ENCODE measurements at regions not wholly inside any gene's neighbourhood (a gene's known extent, or its start where the extent isn't known, plus 50 kb on each side); places are given as distances from the start of the nearest gene placed in this dataset.

- no peak overlapping the region for H3K4me3 ChIP-seq (ENCODE audit: low read depth, low read length)
- no peak for DNase-seq (ENCODE audit: low read depth)
- TF ChIP-seq CTCF (IDR thresholded peaks at IDR 0.05; ENCODE audit: low read depth, low read length, missing control alignments), result no peak
Measured at GRCh38 chr6:4521070-4521469, 255.1 kb upstream of the CDYL start.

DNA sequence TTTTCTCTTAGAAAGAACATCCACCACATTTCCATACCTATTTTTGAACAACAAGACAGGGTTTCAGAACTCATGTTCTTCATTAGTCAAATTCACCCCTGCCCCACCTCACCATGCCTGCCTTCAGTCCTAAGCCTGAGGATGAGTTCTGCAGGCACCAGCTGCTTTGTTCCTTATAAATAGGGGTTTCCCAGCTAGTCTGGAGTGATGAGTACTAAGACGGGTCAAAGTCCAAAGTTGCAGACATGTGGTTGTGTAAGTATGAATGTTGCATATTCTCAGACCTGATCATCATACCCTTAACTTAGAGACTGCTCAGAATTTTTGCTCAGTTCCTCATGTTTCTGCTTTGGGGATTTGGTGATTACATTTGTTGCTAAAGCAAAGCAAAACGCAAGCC lies 257.7 kb upstream of the CDYL start:
- no peak overlapping the region for H3K4me3 ChIP-seq (ENCODE audit: low read depth, low read length)
- no peak for DNase-seq (ENCODE audit: low read depth)
- no peak for TF ChIP-seq CTCF (IDR thresholded peaks at IDR 0.05; ENCODE audit: low read depth, low read length, missing control alignments)

DNA sequence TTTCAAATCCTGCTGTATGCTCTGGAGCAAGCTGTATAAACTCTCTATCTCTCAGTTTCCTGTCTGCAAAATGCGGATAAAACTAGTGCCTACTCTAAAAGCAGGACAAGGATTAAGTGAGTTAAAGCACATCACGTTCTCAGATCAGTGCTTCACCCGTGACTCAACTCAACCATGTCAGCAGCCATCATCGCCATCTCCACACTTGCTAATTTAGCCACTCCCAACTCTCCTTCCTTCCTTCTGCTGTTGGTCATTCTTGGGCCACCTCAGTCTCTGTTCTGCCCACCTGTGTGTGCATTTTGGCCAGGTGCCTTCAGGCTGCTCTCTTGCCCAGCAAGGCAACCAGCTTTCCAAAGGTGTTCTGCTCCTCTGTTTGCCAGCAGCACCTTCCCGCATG lies 260.0 kb upstream of the CDYL start:
- no peak for TF ChIP-seq CTCF (IDR thresholded peaks at IDR 0.05; ENCODE audit: low read depth, low read length, missing control alignments)
- DNase-seq (ENCODE audit: low read depth), result no peak
- H3K4me3 ChIP-seq (ENCODE audit: low read depth, low read length), result no peak overlapping the region

GRCh38 chr6:4513561-4513960 lies 262.6 kb upstream of the CDYL start:
- no peak for DNase-seq (ENCODE audit: low read depth)
- TF ChIP-seq CTCF (IDR thresholded peaks at IDR 0.05; ENCODE audit: low read depth, low read length, missing control alignments), result no peak
- no peak overlapping the region for H3K4me3 ChIP-seq (ENCODE audit: low read depth, low read length)

- no peak for TF ChIP-seq CTCF (IDR thresholded peaks at IDR 0.05; ENCODE audit: low read depth, low read length, missing control alignments)
- DNase-seq (ENCODE audit: low read depth), result no peak
- H3K4me3 ChIP-seq (ENCODE audit: low read depth, low read length), result no peak overlapping the region
Measured at GRCh38 chr6:4512051-4512471, 264.1 kb upstream of the CDYL start.

DNA sequence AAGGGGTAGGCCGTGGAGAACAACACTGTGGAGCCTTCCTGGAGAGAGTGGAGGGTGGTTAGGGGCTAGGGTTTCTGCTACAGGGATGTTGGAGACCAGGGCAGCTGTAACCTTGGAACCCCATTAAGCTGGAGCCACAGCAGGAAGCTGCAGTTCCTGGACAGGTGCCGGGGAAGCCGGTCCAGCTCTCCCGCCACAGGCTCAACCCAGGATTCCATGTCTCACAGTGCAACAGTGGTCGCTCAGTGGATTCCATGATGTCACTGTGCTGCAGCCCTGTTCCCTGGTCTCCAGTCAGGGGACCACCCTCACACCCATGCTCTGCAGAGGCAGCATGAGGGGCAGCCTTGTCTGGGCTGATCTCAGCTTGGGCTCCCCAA lies 264.6 kb upstream of the CDYL start:
- no peak overlapping the region for H3K4me3 ChIP-seq (ENCODE audit: low read depth, low read length)
- no peak for DNase-seq (ENCODE audit: low read depth)
- no peak for TF ChIP-seq CTCF (IDR thresholded peaks at IDR 0.05; ENCODE audit: low read depth, low read length, missing control alignments)

- TF ChIP-seq CTCF (IDR thresholded peaks at IDR 0.05; ENCODE audit: low read depth, low read length, missing control alignments), result no peak
- no peak overlapping the region for H3K4me3 ChIP-seq (ENCODE audit: low read depth, low read length)
- no peak for DNase-seq (ENCODE audit: low read depth)
Measured at GRCh38 chr6:4510906-4511640, 265.1 kb upstream of the CDYL start.
